Kidney (tissue), 13 donors: ENCODE measurements at regions not wholly inside any gene's neighbourhood (a gene's known extent, or its start where the extent isn't known, plus 50 kb on each side); places are given as distances from the start of the nearest gene placed in this dataset.

Experiments
- DNase-seq, 5 donors: peaks; one replicate each; pipeline ENCODE4 v3.0.0-alpha.2; 2013 to 2020
- FAIRE-seq: peaks from 2 replicates; lab custom pipeline; 2012; peaks lifted over from hg19 to GRCh38; lab: Jason Lieb, UNC
- H3K27ac ChIP-seq, 2 donors: one replicate each; pipeline ENCODE4 v1.7.0; 2013; ENCODE audit warnings: low read depth in 2 of 2, low read length in 2 of 2, inconsistent platforms in 1 of 2
- H3K27me3 ChIP-seq: one replicate; pipeline ENCODE4 v1.7.1; 2013; ENCODE audit warnings: low read length, inconsistent platforms; ENCODE audit not compliant: control insufficient read depth, insufficient read depth
- H3K36me3 ChIP-seq, 3 donors: one replicate each; pipeline versions ENCODE4 v1.7.0 to v1.7.1; 2013; ENCODE audit warnings: low read length in 3 of 3, control low read depth in 1 of 3, inconsistent platforms in 1 of 3; ENCODE audit not compliant: insufficient read depth in 3 of 3, control insufficient read depth in 2 of 3
- H3K4me1 ChIP-seq, 3 donors: one replicate each; pipeline versions ENCODE4 v1.7.0 to v1.7.1; 2013; ENCODE audit warnings: low read length in 3 of 3, inconsistent platforms in 1 of 3, low read depth in 1 of 3; ENCODE audit not compliant: control insufficient read depth in 2 of 3, insufficient read depth in 2 of 3
- H3K4me3 ChIP-seq, 3 donors: one replicate each; pipeline versions ENCODE4 v1.7.0 to v1.8.1; 2013; ENCODE audit warnings: low read length in 3 of 3, control low read depth in 1 of 3, inconsistent platforms in 1 of 3
- H3K9ac ChIP-seq, 3 donors: one replicate each; pipeline versions ENCODE4 v1.7.0 to v1.7.1; 2013; ENCODE audit warnings: low read length in 3 of 3, control low read depth in 1 of 3, inconsistent platforms in 1 of 3
- H3K9me3 ChIP-seq, 3 donors: one replicate each; pipeline versions ENCODE4 v1.7.0 to v1.7.1; 2013; ENCODE audit warnings: low read length in 3 of 3, control low read depth in 1 of 3, inconsistent platforms in 1 of 3; ENCODE audit not compliant: control insufficient read depth in 2 of 3, insufficient read depth in 1 of 3
- CTCF ChIP-seq: IDR thresholded peaks from 3 replicates; pipeline ENCODE4 v1.5.1; 2012; ENCODE audit warnings: mild to moderate bottlenecking, moderate library complexity, borderline replicate concordance; ENCODE audit not compliant: insufficient read depth; ENCODE audit errors: extremely low read depth
- intact Hi-C: fragments of 100-400 bp; cut with DNase I; formaldehyde crosslinking; loops from one replicate; pipeline ENCODE4 v1.11.1; 2022
- donor health status: control.
- donor health status: control.
- donor health status: control.
- donor health status: control.
- donor health status: control.
- donor health status: DM: yes; HTN: yes; CAD: no.
- donor health status: Normal renal cell carcinoma (clear cell type).

GRCh38 chr20:11056414-11056813 is 382.6 kb upstream of the JAG1 start:
- H3K9me3 ChIP-seq: no peaks in the 10 kb centered on the region
- H3K27me3 ChIP-seq: no peaks in the 10 kb centered on the region
- H3K9ac ChIP-seq: no peak overlapping the region
- peak overlapping the region in 1 of 2 donors; percentile 13 for H3K27ac ChIP-seq
- peaks cover 0 to 3% (median 0%) of the 10 kb centered on the region in 3 donors for H3K4me1 ChIP-seq
- intact Hi-C loops: no loop called here
- no peak overlapping the region for H3K4me3 ChIP-seq
- no peak for FAIRE-seq
- no peak for TF ChIP-seq CTCF
- DNase-seq: peak in 2 of 5 donors; percentile 41 to 55
- H3K36me3 ChIP-seq: no peaks in the 10 kb centered on the region

- Histone ChIP-seq H3K36me3 (no peaks in the 10 kb centered on the region), H3K9me3 (no peaks in the 10 kb centered on the region), H3K4me3 (no peak overlapping the region), H3K27ac (no peak overlapping the region), H3K9ac (no peak overlapping the region), H3K4me1 (peaks cover 0 to 3% (median 0%) of the 10 kb centered on the region in 3 donors), H3K27me3 (no peaks in the 10 kb centered on the region)
- no peak for DNase-seq
- intact Hi-C loops: no loop called here
- no peak for FAIRE-seq
- TF ChIP-seq CTCF: no peak
Measured at GRCh38 chr20:11057624-11058023, 383.8 kb upstream of the JAG1 start.

GRCh38 chr20:11059659-11060058 is 385.9 kb upstream of the JAG1 start:
- FAIRE-seq (no peak), DNase-seq (no peak)
- no peaks in the 10 kb centered on the region for H3K9me3 ChIP-seq
- peaks cover 0 to 3% (median 0%) of the 10 kb centered on the region in 3 donors for H3K4me1 ChIP-seq
- no peaks in the 10 kb centered on the region for H3K36me3 ChIP-seq
- no peak for TF ChIP-seq CTCF
- no peak overlapping the region for H3K4me3 ChIP-seq
- intact Hi-C loops: no loop called here
- H3K27ac ChIP-seq: no peak overlapping the region
- no peaks in the 10 kb centered on the region for H3K27me3 ChIP-seq
- H3K9ac ChIP-seq: no peak overlapping the region
